Adrenal gland (tissue), 5 donors: ENCODE measurements at regions not wholly inside any gene's neighbourhood (a gene's known extent, or its start where the extent isn't known, plus 50 kb on each side); places are given as distances from the start of the nearest gene placed in this dataset.

Experiments
- POLR2A ChIP-seq, 2 donors: fragments of 450-650 bp; IDR thresholded peaks; one replicate each; pipeline ENCODE4 v1.6.1; 2017; ENCODE audit warnings: antibody characterized with exemption in 2 of 2, mild to moderate bottlenecking in 2 of 2, moderate library complexity in 1 of 2
- TF ChIP-seq, protein P1 (sequence below), 6 experiments: fragments of 450-650 bp in 4 of 6; fragments of 200-600 bp in 2 of 6; sonication (generic) in 1 of 6; IDR thresholded peaks; 1 replicate in 5 of 6; 2 replicates in 1 of 6; pipeline versions ENCODE4 v1.5.1 to v1.8.0; 2016 to 2021; ENCODE audit warnings: antibody characterized with exemption in 6 of 6, mild to moderate bottlenecking in 2 of 6, moderate library complexity in 1 of 6
- donor health status: DM: no; HTN: no; CAD: no.

DNA sequence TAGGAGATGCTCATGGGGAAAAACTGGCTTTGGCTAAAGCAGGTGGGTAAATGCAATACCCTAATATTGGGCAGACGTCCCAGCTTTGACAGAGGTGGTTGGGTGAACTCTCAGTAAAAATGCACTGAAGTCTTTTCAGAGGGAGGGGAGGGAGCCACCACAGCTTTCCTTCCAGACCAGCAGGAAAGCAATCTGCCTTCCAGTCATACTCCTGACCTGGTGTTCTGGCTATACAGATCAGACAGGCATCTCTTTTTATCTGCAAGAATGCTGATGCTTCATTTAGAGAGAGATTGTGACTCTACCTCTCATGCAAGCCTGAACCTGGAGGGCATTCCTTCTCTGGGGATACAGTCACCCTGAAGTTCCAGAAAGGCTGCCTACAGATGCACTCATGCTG lies 52.6 kb upstream of the ICA1 start:
- TF ChIP-seq, protein P1, sequence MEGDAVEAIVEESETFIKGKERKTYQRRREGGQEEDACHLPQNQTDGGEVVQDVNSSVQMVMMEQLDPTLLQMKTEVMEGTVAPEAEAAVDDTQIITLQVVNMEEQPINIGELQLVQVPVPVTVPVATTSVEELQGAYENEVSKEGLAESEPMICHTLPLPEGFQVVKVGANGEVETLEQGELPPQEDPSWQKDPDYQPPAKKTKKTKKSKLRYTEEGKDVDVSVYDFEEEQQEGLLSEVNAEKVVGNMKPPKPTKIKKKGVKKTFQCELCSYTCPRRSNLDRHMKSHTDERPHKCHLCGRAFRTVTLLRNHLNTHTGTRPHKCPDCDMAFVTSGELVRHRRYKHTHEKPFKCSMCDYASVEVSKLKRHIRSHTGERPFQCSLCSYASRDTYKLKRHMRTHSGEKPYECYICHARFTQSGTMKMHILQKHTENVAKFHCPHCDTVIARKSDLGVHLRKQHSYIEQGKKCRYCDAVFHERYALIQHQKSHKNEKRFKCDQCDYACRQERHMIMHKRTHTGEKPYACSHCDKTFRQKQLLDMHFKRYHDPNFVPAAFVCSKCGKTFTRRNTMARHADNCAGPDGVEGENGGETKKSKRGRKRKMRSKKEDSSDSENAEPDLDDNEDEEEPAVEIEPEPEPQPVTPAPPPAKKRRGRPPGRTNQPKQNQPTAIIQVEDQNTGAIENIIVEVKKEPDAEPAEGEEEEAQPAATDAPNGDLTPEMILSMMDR (IDR thresholded peaks at IDR 0.05): no peak
- no peak for TF ChIP-seq POLR2A (IDR thresholded peaks at IDR 0.05)
